OCI-LY7 (cell line): ENCODE measurements at regions not wholly inside any gene's neighbourhood (a gene's known extent, or its start where the extent isn't known, plus 50 kb on each side); places are given as distances from the start of the nearest gene placed in this dataset.

Source experiments
- EZH2phosphoT487 ChIP-seq: fragments of 200-600 bp; sonication (generic); IDR thresholded peaks from 2 replicates; pipeline ENCODE4 v1.6.1; 2018; ENCODE audit warnings: low read depth, borderline replicate concordance, mild to moderate bottlenecking, mixed run types, antibody characterized with exemption, low read length, moderate library complexity, mixed read lengths
- TF ChIP-seq, protein P1 (sequence below): fragments of 200-600 bp; sonication (generic); conservative IDR thresholded peaks from 2 replicates; pipeline ENCODE4 v1.5.1; 2014; ENCODE audit warnings: mild to moderate bottlenecking, antibody characterized with exemption, low read length, moderate library complexity, mixed read lengths

DNA sequence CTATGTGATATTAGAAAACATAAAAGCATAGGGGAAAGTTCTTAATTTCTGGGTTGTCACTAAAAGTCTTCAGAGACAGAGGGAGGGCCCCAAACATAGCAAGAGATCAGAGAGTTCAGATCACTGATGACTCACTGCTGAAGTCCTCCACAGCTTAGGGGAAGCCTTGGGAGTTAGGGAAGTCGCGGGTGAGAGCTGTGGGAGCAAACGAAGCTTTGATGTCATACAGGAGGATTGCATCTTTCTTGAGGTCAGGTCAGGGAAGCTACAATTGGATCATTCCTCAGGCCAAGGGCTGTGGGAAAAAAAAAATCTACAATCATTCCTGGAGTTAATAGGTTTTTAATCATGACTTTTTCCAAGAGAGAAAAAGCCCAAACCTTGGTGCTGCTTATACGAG lies 96.2 kb downstream of the COPS8 start:
- TF ChIP-seq, protein P1, sequence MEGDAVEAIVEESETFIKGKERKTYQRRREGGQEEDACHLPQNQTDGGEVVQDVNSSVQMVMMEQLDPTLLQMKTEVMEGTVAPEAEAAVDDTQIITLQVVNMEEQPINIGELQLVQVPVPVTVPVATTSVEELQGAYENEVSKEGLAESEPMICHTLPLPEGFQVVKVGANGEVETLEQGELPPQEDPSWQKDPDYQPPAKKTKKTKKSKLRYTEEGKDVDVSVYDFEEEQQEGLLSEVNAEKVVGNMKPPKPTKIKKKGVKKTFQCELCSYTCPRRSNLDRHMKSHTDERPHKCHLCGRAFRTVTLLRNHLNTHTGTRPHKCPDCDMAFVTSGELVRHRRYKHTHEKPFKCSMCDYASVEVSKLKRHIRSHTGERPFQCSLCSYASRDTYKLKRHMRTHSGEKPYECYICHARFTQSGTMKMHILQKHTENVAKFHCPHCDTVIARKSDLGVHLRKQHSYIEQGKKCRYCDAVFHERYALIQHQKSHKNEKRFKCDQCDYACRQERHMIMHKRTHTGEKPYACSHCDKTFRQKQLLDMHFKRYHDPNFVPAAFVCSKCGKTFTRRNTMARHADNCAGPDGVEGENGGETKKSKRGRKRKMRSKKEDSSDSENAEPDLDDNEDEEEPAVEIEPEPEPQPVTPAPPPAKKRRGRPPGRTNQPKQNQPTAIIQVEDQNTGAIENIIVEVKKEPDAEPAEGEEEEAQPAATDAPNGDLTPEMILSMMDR = no peak
- no peak for TF ChIP-seq EZH2phosphoT487
